SK-N-MC (cell line): ENCODE measurements at regions not wholly inside any gene's neighbourhood (a gene's known extent, or its start where the extent isn't known, plus 50 kb on each side); places are given as distances from the start of the nearest gene placed in this dataset.

Experiments
- DNase-seq: peaks from one replicate; pipeline ENCODE4 v3.0.0-alpha.2; 2011; ENCODE audit warnings: low read depth, low spot score
- H3K27ac ChIP-seq: fragments of 200-600 bp; sonication (generic); 2 replicates; pipeline ENCODE4 v1.5.1; 2016; ENCODE audit warnings: mixed run types
- H3K36me3 ChIP-seq: fragments of 200-600 bp; sonication (generic); 2 replicates; pipeline ENCODE4 v1.6.1; 2017; ENCODE audit warnings: antibody characterized with exemption, low read length, mixed read lengths; ENCODE audit not compliant: insufficient read depth
- H3K4me3 ChIP-seq: fragments of 200-600 bp; sonication (generic); 2 replicates; pipeline ENCODE4 v1.5.1; 2016
- H3K9ac ChIP-seq: fragments of 200-600 bp; sonication (generic); 2 replicates; pipeline ENCODE4 v1.8.0; 2017; ENCODE audit warnings: mixed run types, mixed read lengths; ENCODE audit not compliant: insufficient read length
- H3K9me3 ChIP-seq: fragments of 200-600 bp; sonication (generic); 2 replicates; pipeline ENCODE4 v1.6.1; 2017; ENCODE audit warnings: low read depth, mild to moderate bottlenecking, antibody characterized with exemption, low read length, moderate library complexity, mixed read lengths
- EZH2 ChIP-seq: fragments of 200-600 bp; sonication (generic); IDR thresholded peaks from one replicate; pipeline ENCODE4 v1.6.1; 2017; ENCODE audit warnings: antibody characterized with exemption
- FOXP2 ChIP-seq: optimal IDR thresholded peaks from 2 replicates; pipeline ENCODE3; 2011; ENCODE audit warnings: mild to moderate bottlenecking, moderate library complexity; ENCODE audit not compliant: insufficient read depth; ENCODE audit errors: extremely low read length, control extremely low read depth
- POLR2AphosphoS5 ChIP-seq: IDR thresholded peaks from 2 replicates; pipeline ENCODE4 v1.6.1; 2012; ENCODE audit warnings: mild to moderate bottlenecking, low read depth, low read length, borderline replicate concordance

- no peak overlapping the region for H3K4me3 ChIP-seq
- H3K27ac ChIP-seq, result no peak overlapping the region
- H3K9me3 ChIP-seq, result no peaks in the 10 kb centered on the region
- no peak for DNase-seq
- no peak overlapping the region for H3K9ac ChIP-seq
- TF ChIP-seq EZH2 (no peak), FOXP2 (no peak), POLR2AphosphoS5 (no peak)
- no peaks in the 10 kb centered on the region for H3K36me3 ChIP-seq
Measured at GRCh38 chr18:64419156-64419555, 270.3 kb upstream of the LINC00305 start.

- no peak overlapping the region for H3K27ac ChIP-seq
- H3K9me3 ChIP-seq, result no peaks in the 10 kb centered on the region
- H3K9ac ChIP-seq, result no peak overlapping the region
- no peaks in the 10 kb centered on the region for H3K36me3 ChIP-seq
- TF ChIP-seq POLR2AphosphoS5 (no peak), EZH2 (no peak), FOXP2 (no peak)
- DNase-seq, result no peak
- H3K4me3 ChIP-seq, result no peak overlapping the region
Measured at GRCh38 chr18:64416990-64417389, 268.1 kb upstream of the LINC00305 start.

- no peaks in the 10 kb centered on the region for H3K9me3 ChIP-seq
- no peak overlapping the region for H3K9ac ChIP-seq
- H3K4me3 ChIP-seq, result no peak overlapping the region
- no peak for DNase-seq
- TF ChIP-seq FOXP2, result no peak
- TF ChIP-seq EZH2, result no peak
- no peak for TF ChIP-seq POLR2AphosphoS5
- no peak overlapping the region for H3K27ac ChIP-seq
- H3K36me3 ChIP-seq, result no peaks in the 10 kb centered on the region
Measured at GRCh38 chr18:64415218-64415617, 266.3 kb upstream of the LINC00305 start.

GRCh38 chr18:64410685-64411084 lies 261.8 kb upstream of the LINC00305 start:
- H3K36me3 ChIP-seq, result no peaks in the 10 kb centered on the region
- H3K9ac ChIP-seq, result no peak overlapping the region
- no peak for DNase-seq
- no peak overlapping the region for H3K4me3 ChIP-seq
- TF ChIP-seq FOXP2 (no peak), POLR2AphosphoS5 (no peak), EZH2 (no peak)
- no peak overlapping the region for H3K27ac ChIP-seq
- H3K9me3 ChIP-seq, result no peaks in the 10 kb centered on the region

GRCh38 chr18:64409511-64409910 lies 260.6 kb upstream of the LINC00305 start:
- DNase-seq, result no peak
- TF ChIP-seq EZH2 (no peak), POLR2AphosphoS5 (no peak), FOXP2 (no peak)
- H3K9ac ChIP-seq, result no peak overlapping the region

GRCh38 chr18:64407606-64408005 lies 258.7 kb upstream of the LINC00305 start:
- no peaks in the 10 kb centered on the region for H3K9me3 ChIP-seq

More at GRCh38 chr18:64409511-64409910, 260.6 kb upstream of the LINC00305 start:
- no peak overlapping the region for H3K27ac ChIP-seq
- H3K9me3 ChIP-seq, result no peaks in the 10 kb centered on the region
- no peak overlapping the region for H3K4me3 ChIP-seq
- no peaks in the 10 kb centered on the region for H3K36me3 ChIP-seq

GRCh38 chr18:64405161-64405560 lies 256.3 kb upstream of the LINC00305 start:
- no peaks in the 10 kb centered on the region for H3K36me3 ChIP-seq
- no peak for DNase-seq
- TF ChIP-seq EZH2 (no peak), POLR2AphosphoS5 (no peak), FOXP2 (no peak)
- no peak overlapping the region for H3K4me3 ChIP-seq
- no peaks in the 10 kb centered on the region for H3K9me3 ChIP-seq
- H3K27ac ChIP-seq, result no peak overlapping the region
- H3K9ac ChIP-seq, result no peak overlapping the region

More at GRCh38 chr18:64407606-64408005, 258.7 kb upstream of the LINC00305 start:
- no peak for DNase-seq
- no peaks in the 10 kb centered on the region for H3K36me3 ChIP-seq
- H3K4me3 ChIP-seq, result no peak overlapping the region
- no peak overlapping the region for H3K27ac ChIP-seq
- no peak for TF ChIP-seq POLR2AphosphoS5
- no peak for TF ChIP-seq FOXP2
- TF ChIP-seq EZH2, result no peak
- H3K9ac ChIP-seq, result no peak overlapping the region

- Histone ChIP-seq H3K27ac (no peak overlapping the region), H3K36me3 (no peaks in the 10 kb centered on the region), H3K9ac (no peak overlapping the region), H3K4me3 (no peak overlapping the region), H3K9me3 (no peaks in the 10 kb centered on the region)
- DNase-seq, result no peak
- TF ChIP-seq EZH2 (no peak), POLR2AphosphoS5 (no peak), FOXP2 (no peak)
Measured at GRCh38 chr18:64403784-64404503, 255.1 kb upstream of the LINC00305 start.

- TF ChIP-seq POLR2AphosphoS5 (no peak), FOXP2 (no peak), EZH2 (no peak)
- Histone ChIP-seq H3K9me3 (no peaks in the 10 kb centered on the region), H3K4me3 (no peak overlapping the region), H3K27ac (no peak overlapping the region), H3K36me3 (no peaks in the 10 kb centered on the region), H3K9ac (no peak overlapping the region)
- no peak for DNase-seq
Measured at GRCh38 chr18:64402636-64403035, 253.7 kb upstream of the LINC00305 start.
